Naive thymus-derived CD8-positive, alpha-beta T cell (primary cell): ENCODE measurements at regions not wholly inside any gene's neighbourhood (a gene's known extent, or its start where the extent isn't known, plus 50 kb on each side); places are given as distances from the start of the nearest gene placed in this dataset.
"Not testable (repeated sequence)": the region's sequence is repeated elsewhere in the genome, so short reads cannot be mapped to it uniquely, and the experiment has no call there.

Source experiments
- ATAC-seq, 2 donors: fragments of 150-1000 bp; cut with Tn5 transposase in 1 of 2; sonication (Bioruptor Pico), chemical (Tn5 transposase) in 1 of 2; 1 replicate in 1 of 2; 2 replicates in 1 of 2; pipeline ENCODE4 v1.10.0; 2021; ENCODE audit warnings: mild to moderate bottlenecking in 2 of 2, moderate library complexity in 2 of 2
- POLR2A ChIA-PET: fragments of 350-600 bp; sonication (Branson Sonifier 250); formaldehyde crosslinking; loops from one replicate; lab custom pipeline; 2021; ENCODE audit warnings: antibody characterized with exemption; lab: Charles Lee
- DNase-seq, 10 donors: peaks; one replicate each; pipeline versions ENCODE4 v3.0.0 to v3.0.0-alpha.2; 2020 to 2022
- H3K27ac Mint-ChIP-seq, 10 donors: one replicate each; pipeline ENCODE4 v1.8.0; 2020 to 2022; ENCODE audit warnings: mild to moderate bottlenecking in 10 of 10, mixed read lengths in 10 of 10, moderate library complexity in 4 of 10, inconsistent platforms in 1 of 10
- H3K27me3 Mint-ChIP-seq, 5 donors: one replicate each; pipeline ENCODE4 v1.8.0; 2021 to 2022; ENCODE audit warnings: mixed read lengths in 5 of 5
- H3K36me3 Mint-ChIP-seq, 3 donors: one replicate each; pipeline ENCODE4 v1.8.0; 2020 to 2022; ENCODE audit warnings: mixed read lengths in 3 of 3, mild to moderate bottlenecking in 2 of 3, inconsistent platforms in 1 of 3
- H3K4me1 Mint-ChIP-seq, 4 donors: one replicate each; pipeline ENCODE4 v1.8.0; 2021 to 2022; ENCODE audit warnings: mixed read lengths in 4 of 4
- H3K4me3 Mint-ChIP-seq, 10 donors: one replicate each; pipeline ENCODE4 v1.8.0; 2020 to 2022; ENCODE audit warnings: mild to moderate bottlenecking in 10 of 10, mixed read lengths in 10 of 10, moderate library complexity in 6 of 10, inconsistent platforms in 1 of 10
- H3K9me3 Mint-ChIP-seq, 9 donors: one replicate each; pipeline ENCODE4 v1.8.0; 2020 to 2022; ENCODE audit warnings: mixed read lengths in 9 of 9, mild to moderate bottlenecking in 3 of 9, inconsistent platforms in 1 of 9, moderate library complexity in 1 of 9

GRCh38 chr9:15372455-15372854, 50.2 kb upstream of the SNAPC3 start:
- POLR2A ChIA-PET = interaction anchor here (0.6 kb wide), 1 partner anchor 48 kb away, joined by 5 read pairs; no protein-coding TSS in a partner anchor
- ATAC-seq = no peak
- Mint-ChIP-seq H3K36me3 (no peaks in the 10 kb centered on the region), H3K4me3 (no peak overlapping the region), H3K4me1 (peaks cover 0 to 11% (median 4%) of the 10 kb centered on the region in 4 donors), H3K27me3 (peaks cover 0 to 8% (median 2%) of the 10 kb centered on the region in 5 donors), H3K9me3 (peaks cover 0 to 16% (median 6%) of the 10 kb centered on the region in 9 donors), H3K27ac (peak overlapping the region in 1 of 10 donors; percentile 56)
- no peak for DNase-seq

GRCh38 chr9:15371448-15371845, 51.2 kb upstream of the SNAPC3 start:
- ATAC-seq (no peak), DNase-seq (no peak)
- H3K9me3 Mint-ChIP-seq = peaks cover 0 to 11% (median 6%) of the 10 kb centered on the region in 9 donors
- H3K36me3 Mint-ChIP-seq = no peaks in the 10 kb centered on the region
- no peak overlapping the region for H3K4me3 Mint-ChIP-seq
- peaks cover 0 to 11% (median 4%) of the 10 kb centered on the region in 4 donors for H3K4me1 Mint-ChIP-seq
- H3K27me3 Mint-ChIP-seq = peaks cover 0 to 8% (median 2%) of the 10 kb centered on the region in 5 donors
- POLR2A ChIA-PET = no interaction called here
- H3K27ac Mint-ChIP-seq = peak overlapping the region in 1 of 10 donors; percentile 9

DNA sequence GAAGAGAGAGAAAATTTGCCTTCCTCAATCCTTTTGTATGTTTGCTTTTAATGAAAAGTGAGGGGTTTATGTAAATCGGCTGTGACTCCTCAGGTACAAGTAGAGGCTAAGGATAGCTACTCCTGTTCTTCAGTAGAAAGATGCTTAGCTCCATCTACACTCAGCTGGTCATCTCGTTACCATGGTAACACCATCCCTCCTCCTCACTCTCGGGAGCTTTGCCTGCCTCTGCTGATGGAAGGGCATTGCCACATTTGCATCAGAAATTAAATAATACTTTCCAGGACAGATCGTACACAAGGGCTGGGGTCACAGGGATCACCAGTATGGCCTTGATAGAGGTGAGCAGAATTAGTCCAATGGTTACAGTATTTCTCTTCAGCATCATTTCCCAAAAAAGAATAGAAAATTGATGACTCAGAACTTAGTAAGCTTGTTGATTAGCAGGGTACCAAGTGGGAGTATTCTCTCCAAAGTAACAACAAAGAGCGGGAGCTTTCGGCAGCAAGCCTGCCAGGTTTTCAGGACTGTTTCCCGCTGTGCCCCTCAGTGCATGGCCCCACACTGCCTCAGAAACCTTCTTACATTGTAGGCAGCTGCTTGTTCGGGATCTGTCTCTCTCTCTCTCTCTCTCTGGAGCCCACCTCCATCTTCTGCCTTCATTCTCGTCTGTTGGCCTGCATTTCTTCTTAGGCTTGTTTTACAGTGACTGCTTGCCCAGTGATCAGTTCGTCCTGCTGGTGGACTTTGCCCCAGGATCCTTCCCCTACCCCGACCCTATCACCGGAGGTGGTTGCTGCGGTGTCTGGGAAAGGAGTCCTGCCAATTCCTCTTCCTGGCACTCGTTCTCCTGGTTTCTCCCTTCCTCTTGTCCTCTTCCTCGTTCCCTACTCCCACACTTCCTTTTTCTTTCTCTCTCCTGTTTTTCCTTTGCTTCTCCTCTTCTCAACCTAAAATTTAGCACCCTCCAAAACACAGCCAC, 51.9 kb upstream of the SNAPC3 start:
- Mint-ChIP-seq H3K27me3 (peaks cover 0 to 8% (median 1%) of the 10 kb centered on the region in 5 donors), H3K27ac (peak overlapping the region in 1 of 10 donors; percentile 9), H3K4me3 (no peak overlapping the region), H3K9me3 (peaks cover 0 to 4% (median 0%) of the 10 kb centered on the region in 9 donors), H3K36me3 (no peaks in the 10 kb centered on the region), H3K4me1 (peaks cover 0 to 11% (median 4%) of the 10 kb centered on the region in 4 donors)
- no peak for ATAC-seq
- POLR2A ChIA-PET = no interaction called here
- no peak for DNase-seq

- Mint-ChIP-seq H3K4me3 (no peak overlapping the region), H3K36me3 (no peaks in the 10 kb centered on the region), H3K27me3 (peaks cover 0 to 8% (median 0%) of the 10 kb centered on the region in 5 donors), H3K4me1 (peaks cover 0 to 11% (median 4%) of the 10 kb centered on the region in 4 donors), H3K9me3 (no peaks in the 10 kb centered on the region), H3K27ac (no peak overlapping the region)
- ATAC-seq (no peak), DNase-seq (no peak)
- POLR2A ChIA-PET = no interaction called here
Observed at GRCh38 chr9:15369871-15370270, 52.8 kb upstream of the SNAPC3 start.

- Mint-ChIP-seq H3K27ac (no peak overlapping the region), H3K9me3 (no peaks in the 10 kb centered on the region), H3K27me3 (peaks cover 0 to 8% (median 0%) of the 10 kb centered on the region in 5 donors), H3K4me3 (no peak overlapping the region), H3K4me1 (peaks cover 0 to 9% (median 3%) of the 10 kb centered on the region in 4 donors), H3K36me3 (no peaks in the 10 kb centered on the region)
- POLR2A ChIA-PET = no interaction called here
- ATAC-seq = no peak
- no peak for DNase-seq
Observed at GRCh38 chr9:15369238-15369637, 53.4 kb upstream of the SNAPC3 start.

- H3K4me3 Mint-ChIP-seq, H3K9me3 Mint-ChIP-seq, H3K36me3 Mint-ChIP-seq, H3K4me1 Mint-ChIP-seq, H3K27me3 Mint-ChIP-seq, POLR2A ChIA-PET, ATAC-seq, DNase-seq: not testable (repeated sequence)
- peak overlapping the region in 1 of 10 donors; percentile 34 for H3K27ac Mint-ChIP-seq
Observed at GRCh38 chr9:15364975-15365553, 57.6 kb upstream of the SNAPC3 start.

DNA sequence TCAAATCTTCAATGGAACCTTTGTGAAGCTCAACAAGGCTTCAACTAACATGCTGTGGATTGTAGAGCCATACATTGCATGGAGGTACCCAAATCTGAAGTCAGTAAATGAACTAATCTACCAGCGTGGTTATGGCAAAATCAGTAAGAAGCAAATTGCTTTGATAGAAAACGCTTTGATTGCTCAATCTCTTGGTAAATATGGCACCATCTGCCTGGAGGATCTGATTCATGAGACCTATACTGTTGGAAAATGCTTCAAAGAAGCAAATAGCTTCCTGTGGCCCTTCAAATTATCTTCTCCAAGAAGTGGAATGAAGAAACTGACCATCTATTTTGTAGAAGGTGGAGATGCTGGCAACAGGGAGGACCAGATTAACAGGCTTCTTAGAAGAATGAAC, 54.7 kb upstream of the TTC39B start:
- H3K4me3 Mint-ChIP-seq = no peak overlapping the region
- POLR2A ChIA-PET = interaction anchor here (0.6 kb wide), 1 partner anchor 34 kb away, joined by 3 read pairs; no protein-coding TSS in a partner anchor
- H3K27me3 Mint-ChIP-seq = no peaks in the 10 kb centered on the region
- H3K36me3 Mint-ChIP-seq = no peaks in the 10 kb centered on the region
- no peaks in the 10 kb centered on the region for H3K9me3 Mint-ChIP-seq
- DNase-seq (no peak), ATAC-seq (no peak)
- no peak overlapping the region for H3K27ac Mint-ChIP-seq
- peaks cover 0 to 8% (median 6%) of the 10 kb centered on the region in 4 donors for H3K4me1 Mint-ChIP-seq

DNA sequence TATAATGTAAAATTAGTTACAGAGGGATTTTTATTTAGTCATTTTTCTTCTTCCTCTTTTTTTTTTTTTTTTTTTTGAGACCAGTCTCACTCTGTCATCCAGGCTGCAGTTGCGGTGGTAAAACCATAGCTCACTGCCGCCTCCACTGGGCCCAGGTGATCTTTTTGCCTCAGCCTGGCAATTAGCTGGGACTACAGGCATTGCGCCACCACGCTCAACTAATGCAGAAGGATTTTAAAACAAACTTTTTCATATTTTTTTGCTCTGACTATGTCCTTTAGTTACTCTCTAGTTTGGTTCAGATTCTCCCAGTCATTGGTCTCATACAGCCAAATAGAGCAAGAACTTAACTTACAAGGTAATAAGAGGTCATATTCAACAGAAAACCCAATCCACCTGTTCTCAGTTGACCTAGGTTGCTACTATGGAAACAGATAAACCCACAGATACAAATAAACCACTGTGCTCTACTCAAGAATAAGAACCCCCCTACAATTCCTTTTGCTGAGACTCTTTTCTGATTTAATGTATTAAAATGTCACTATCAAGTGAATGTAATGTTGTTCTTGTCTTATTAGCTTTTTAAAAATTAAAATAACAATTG, 50.1 kb upstream of the TTC39B start:
- Mint-ChIP-seq H3K36me3 (no peaks in the 10 kb centered on the region), H3K9me3 (no peaks in the 10 kb centered on the region), H3K27me3 (no peaks in the 10 kb centered on the region), H3K4me1 (peaks cover 9 to 32% (median 26%) of the 10 kb centered on the region in 4 donors), H3K4me3 (peak overlapping the region in 2 of 10 donors; percentile 2 to 7), H3K27ac (peak overlapping the region in 5 of 10 donors; percentile 3 to 72 (median 24))
- DNase-seq (peak in 9 of 10 donors; percentile 9 to 72 (median 40)), ATAC-seq (peak; percentile 81 to 87)
- POLR2A ChIA-PET = interaction anchor here (0.6 kb wide), 1 partner anchor 196 kb away, joined by 4 read pairs; no protein-coding TSS in a partner anchor
